Transverse colon (tissue), 3 donors: ENCODE measurements at regions not wholly inside any gene's neighbourhood (a gene's known extent, or its start where the extent isn't known, plus 50 kb on each side); places are given as distances from the start of the nearest gene placed in this dataset.

ENCODE experiments used
- CTCF ChIP-seq, 5 experiments: fragments of 200-600 bp in 3 of 5; fragments of 450-650 bp in 2 of 5; sonication (generic) in 3 of 5; IDR thresholded peaks; 1 replicate in 2 of 5; 2 replicates in 3 of 5; pipeline ENCODE4 v1.5.1; 2016 to 2017; ENCODE audit warnings: antibody characterized with exemption in 5 of 5, inconsistent platforms in 3 of 5, mild to moderate bottlenecking in 2 of 5, moderate library complexity in 1 of 5
- POLR2A ChIP-seq: fragments of 450-650 bp; IDR thresholded peaks from one replicate; pipeline ENCODE4 v1.6.1; 2016; ENCODE audit warnings: antibody characterized with exemption, mild to moderate bottlenecking, moderate library complexity

- TF ChIP-seq CTCF (IDR thresholded peaks at IDR 0.05) (no peak), POLR2A (no peak)
Measured at GRCh38 chr11:37630866-37631265, 1032.8 kb upstream of the RAG2 start.
